Amniotic stem cell (primary cell): ENCODE measurements at regions not wholly inside any gene's neighbourhood (a gene's known extent, or its start where the extent isn't known, plus 50 kb on each side); places are given as distances from the start of the nearest gene placed in this dataset.

ENCODE experiments used
- DNase-seq: peaks from one replicate; lab custom pipeline; 2025; lab: John Stamatoyannopoulos, UW

DNA sequence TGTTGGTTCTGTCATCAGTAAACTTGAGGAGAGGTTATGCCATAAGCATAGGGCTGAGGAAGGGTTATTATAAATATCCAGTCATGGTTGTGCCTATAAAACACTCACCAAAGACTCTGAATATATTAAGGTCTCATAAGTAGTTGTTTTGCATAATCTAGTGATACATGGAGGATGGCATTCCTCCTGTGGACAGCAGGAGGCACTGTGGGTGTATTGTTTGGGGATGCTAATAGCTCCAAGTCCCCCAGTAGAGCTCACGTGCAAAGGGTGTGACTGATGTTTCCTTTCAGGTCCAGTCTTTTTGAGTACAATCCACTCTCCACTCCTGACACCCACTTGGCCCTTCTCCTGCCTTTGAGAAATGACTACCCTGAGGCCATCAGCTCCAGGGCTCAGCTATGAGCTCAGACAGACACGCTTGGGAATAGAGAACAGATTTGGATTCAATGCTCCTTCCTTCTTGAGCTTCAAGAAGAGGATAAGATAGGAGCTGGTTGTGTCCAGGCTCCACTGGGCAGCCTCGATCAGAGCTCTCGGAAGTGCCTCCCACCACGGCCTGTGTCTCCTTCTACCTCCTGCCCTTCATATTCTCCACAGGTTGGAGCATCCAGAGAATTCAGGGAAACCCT, 85.2 kb upstream of the IGLL5 start:
- DNase-seq = no peak

DNA sequence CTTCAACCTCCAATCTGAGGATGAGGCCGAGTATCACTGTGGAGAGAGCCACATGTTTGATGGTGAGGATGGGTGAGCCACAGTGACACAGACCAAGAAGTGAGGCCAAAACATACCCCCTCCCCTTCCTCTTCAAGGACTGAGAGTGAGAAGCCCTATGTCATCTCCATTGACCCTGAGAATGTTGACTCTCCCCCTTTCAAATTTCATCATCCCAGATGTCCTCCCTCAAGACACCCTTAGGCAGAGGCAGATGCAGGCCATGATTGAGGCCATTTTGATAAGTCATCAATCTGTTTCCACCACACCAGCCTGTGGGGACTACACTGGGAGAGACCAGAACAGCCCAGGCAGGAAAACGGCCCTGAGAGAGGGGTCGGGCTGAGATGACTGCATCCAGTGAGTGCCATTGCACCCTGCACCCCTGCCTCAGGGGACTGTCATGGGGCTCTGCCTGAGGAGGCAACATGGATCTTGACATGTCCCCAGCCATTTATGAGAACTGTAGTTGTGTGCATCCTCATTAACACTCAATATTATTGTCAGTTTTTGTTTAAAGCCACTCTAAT, 84.2 kb upstream of the IGLL5 start:
- no peak for DNase-seq

DNA sequence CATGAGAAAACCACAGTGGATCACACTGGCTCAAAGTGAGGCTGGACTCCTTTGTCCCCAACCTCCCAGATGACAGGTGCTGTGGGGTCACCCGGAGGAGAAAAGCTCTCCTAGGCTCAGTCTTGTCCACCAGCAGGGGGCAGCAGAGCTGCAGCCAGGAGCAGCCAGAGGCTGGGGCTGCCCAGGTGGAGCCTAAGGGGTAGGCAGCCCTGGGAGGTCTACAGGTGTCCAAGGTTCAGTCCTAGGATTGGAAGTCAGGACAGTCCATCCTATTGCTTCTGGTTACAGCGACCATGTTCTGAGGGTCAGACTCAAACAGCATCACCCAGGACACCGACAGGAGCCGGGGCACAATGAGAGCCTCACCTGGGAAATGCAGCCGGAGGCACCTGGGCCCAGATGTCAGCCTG, 77.6 kb upstream of the IGLL5 start:
- DNase-seq = no peak

DNA sequence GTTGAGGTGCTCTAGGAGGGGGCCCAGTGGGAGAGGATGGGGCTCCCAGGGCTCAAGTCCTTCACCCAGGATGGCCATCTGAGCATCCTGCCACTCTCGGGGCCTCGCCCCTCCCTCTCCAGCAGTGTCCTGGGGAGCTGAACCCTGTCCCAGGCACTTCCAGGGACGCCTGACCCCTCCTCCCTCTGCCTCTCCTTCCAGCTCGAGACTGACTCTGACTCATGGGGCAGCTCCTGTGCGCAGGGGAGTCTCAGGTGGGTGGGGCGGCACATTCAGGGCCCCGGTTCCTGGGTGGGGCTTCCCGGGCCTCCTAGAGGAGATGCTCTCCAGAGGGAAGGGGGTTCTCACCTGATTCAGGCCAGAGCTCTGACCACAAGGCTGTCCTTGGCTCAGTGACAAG, 77.1 kb upstream of the IGLL5 start:
- DNase-seq = no peak

DNA sequence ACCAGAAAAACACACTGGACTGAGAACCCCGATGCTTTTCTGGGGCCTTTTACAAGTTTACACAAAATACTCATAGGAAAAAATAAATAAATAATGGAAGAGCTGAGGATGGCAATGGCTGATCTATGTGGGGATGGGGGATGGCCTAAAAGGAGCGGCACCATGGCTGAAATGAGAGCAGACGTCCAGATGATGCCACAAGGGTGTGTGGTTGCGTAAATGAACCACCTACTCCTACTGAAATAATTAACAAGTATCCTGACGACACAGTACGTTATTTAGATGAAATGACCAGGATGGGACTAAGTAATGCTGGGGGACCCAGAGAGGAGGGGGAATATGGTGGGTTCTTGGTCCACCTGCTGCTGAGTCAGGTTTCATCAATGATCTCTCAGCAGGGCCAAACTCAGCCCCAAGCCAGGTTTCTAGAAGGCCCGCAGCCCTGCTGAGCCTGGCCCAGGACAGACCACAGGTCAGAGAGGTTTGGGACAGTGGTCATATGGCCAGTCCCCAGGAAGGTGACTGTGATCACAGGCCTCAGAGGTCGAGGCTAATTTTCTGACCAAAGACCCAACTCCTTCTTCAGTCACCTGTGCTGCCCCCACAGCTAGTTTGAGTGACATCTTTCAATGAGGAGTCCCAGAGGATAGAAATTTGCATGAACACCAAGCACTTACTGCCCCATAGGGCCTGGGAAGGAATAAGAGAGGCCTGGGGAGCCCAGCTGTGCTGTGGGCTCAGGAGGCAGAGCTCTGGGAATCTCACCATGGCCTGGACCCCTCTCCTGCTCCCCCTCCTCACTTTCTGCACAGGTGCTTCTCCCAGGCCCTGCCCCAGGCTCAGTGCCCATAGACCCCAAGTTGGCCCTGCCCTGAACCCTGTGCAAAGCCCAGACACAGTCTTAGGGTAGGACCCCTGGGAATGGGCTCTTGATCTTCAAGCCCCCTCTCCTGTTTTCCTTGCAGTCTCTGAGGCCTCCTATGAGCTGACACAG, 76.3 kb upstream of the IGLL5 start:
- DNase-seq = no peak

DNA sequence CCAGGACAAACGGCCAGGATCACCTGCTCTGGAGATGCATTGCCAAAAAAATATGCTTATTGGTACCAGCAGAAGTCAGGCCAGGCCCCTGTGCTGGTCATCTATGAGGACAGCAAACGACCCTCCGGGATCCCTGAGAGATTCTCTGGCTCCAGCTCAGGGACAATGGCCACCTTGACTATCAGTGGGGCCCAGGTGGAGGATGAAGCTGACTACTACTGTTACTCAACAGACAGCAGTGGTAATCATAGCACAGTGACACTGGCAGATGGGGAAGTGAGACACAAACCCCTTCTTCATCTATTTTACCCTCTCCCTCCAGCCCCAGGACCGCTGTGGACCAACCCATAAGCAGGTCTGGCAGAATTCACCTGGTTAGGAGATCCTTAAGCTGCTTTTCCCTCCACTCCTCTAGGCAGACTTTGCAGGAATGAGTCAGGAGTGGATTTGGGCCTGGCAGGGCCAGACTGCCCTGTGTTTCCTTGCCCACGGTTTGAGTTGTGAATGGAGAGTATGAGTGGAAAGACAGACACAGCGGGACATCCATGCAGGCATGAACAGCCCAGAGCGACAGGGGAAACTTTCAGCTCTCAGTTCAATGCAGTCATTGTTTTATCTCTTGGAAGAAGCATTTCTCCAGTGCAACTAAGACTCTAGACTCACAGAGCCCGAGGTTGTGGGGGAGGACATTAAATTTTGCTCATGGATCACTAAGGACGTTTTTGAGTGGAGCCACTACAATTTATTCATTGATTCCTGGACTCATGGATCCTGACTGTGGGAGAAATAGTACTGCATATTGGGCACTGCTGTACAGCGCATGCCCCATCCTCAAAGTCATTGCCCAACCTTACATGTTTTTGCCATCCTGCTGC, 75.3 kb upstream of the IGLL5 start:
- no peak for DNase-seq

DNA sequence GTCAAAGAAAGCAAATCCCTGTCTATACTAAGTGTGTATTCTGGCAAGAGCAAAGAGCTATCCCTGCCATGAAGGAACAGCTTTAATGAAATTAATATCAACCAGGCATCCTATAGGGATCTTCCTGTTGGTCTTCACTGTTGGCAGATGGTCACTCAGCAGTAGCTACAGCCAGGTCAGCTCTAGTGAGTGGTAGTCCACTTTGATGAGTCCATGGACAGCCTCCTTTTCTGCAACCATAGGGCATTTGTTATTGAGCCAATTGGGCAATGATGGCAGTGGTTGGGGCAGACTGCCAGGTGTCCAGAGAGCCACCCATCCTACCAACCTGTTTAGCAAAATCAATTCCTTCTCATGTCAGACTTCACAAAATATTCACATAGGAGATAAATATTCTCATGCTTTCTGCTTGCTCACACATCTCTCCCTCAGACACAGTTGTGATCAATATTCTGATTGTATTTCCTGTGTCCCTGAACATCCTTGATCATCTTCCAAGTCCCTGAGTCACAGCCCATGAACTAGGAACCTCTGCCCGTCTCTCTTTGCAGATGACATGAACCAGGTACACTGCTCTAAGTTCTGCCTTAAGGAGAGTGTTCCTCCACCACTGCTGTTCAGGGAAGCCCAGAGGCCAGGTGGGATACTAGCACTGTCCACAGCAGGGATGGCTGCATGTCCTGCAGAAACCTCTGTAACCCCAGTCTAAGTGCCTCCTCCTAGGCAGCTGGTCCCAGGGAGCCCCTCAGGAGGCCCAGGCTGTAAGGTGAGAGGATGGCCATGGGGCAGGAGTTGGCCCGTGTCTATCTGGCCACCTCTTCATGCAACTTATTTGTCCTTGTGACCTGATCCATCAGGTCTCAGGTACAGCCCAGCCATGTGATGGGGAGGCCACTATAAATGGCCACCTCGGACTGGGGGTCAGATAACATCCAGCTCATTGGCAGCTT, 74.2 kb upstream of the IGLL5 start:
- DNase-seq = no peak

DNA sequence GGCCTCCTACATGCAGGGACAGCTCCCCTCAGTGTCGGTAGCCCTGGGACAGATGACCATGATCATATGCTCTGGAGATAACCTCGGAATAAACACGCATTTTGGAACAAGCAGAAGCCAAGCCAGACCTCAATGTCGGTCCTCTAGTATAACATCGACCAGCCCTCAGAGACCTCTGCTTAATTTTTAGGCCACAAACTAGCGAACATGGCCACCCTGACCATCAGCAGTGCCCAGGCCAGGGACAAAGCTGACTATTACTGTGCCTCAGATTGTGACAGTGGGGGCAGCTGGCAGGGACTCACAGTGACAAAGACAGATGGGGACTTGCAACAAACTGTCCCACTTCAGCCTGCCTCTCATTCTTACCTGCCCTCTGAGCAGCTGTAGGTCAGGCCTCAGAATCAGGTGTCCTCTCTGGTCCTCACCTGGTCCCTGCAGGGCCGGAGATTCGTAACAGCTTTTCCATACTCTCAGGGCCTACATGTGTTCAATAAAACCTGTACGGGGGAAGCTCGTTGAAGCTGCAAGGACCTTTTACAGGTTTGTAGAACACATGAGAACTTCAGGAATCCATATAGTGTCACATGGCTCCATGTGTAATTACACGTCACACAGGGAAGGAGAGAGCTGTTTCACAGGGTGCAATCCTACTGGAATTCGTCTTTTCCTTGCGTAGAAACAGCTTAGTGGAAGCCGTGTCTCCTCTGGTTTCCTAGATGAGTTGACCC, 72.8 kb upstream of the IGLL5 start:
- DNase-seq = no peak

DNA sequence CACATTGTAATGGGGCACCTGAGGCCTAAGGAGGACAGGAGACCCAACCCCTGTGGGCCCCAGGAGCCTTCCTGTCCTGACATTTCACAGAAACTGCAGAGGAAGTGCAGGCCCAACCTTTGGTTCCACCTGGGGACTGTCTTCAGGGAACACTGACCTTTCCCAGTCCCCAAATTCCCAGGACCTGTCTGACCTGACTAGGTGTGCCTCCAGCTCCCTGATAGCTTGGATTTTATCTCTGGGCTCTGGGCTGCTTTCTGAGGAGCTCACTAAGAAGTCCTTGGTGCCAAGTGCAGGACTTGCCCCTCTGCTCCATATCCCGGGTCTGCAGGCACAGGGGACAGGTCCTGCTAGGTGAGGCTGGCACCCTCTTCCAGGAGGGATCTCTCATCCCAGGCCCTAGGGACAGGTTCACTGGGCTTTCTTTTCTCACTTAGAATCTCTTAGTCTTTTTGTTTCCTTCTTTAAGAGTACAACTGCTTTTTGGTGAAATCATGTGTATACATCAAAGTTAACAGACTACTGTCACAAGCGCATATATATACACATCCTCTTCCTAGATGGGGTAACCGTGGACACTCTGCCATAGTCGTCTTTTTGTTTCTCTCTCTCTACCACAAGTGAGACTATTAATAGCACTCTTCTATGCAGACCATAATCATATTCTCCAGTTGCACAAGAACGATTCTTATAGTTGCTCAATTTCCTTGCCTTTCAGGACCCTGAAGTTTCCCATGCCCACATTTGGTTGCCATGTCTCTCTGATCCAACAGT, 72.0 kb upstream of the IGLL5 start:
- no peak for DNase-seq

DNA sequence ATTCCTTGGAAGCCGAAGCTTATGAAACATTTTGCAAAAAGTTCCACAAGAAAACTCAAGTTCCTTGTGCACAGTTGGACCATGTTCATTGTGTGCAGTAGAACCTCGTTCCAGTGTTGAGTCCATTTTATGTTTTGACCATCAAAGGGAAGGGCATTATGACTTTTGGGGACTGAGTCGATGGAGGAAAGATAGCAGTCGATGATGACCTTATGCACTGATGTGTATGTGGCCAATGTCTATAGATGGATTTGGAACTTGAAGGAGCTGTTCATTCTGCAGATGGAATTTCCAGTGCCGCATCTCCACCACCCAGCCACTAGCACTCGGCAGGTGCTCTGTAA, 71.5 kb upstream of the IGLL5 start:
- DNase-seq = no peak

DNA sequence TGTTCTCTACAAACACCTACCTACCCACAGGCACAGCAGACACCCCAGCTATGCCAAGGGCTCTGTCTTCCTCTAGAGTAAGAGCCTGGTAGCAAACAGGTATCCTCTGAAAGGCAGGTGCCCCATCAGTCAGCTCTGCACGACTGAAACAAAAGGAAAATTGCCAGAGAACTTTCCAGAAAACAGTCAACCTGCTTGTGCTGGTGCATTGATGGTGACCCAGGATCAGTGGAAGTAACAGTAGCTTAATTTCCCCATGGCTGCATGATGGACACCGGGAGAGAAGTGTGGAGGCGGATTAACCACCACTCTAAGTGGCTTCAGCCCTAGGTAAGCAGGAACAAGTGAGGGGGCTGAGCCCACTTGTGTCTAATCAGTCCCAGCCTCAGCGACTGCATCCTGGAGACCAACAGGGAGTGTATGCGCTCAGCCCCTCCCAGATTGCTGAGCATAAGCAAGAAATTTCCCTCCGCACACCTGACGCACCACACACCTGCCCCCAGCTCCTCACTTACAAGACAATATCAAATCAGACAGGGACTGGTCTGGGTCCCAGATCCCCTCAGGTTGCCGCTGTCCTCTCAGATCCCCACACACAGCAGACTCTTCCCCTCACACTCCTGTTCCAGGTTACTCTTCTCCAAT, 70.7 kb upstream of the IGLL5 start:
- no peak for DNase-seq

DNA sequence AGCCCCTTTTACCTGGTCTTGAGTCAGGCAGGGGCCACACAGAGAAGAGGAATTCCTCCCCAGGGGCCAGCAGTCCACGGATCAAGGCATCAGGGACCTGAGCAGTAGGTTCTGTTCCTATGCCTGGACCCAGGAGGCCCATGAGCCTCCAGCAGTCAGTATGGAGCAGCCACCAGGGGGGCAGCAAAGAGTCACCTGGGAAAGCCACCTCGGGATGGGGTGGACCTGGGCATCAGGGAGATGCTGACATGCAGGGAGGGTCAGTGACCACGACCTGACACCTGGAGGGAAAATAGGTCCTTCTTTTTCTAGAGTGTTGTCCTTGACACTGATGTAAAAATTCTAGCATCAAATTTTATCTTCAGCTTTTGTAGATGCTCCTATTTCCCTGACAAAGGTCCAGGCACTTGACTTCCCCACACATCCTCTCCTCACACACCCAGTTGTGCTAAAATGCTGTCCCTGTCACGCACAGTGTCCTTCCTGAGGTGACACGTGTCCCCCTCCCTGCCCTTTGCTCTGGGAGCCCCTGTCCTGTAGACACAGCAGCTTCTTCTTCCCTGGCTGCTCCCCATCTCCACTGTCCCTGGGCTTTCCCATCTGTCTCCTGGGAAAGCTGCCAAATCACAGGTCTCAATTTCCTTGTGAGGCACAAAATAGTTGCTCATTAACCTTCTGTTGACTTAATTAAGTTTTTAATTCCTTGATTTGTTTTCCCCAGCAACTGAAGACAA, 70.0 kb upstream of the IGLL5 start:
- DNase-seq = no peak

DNA sequence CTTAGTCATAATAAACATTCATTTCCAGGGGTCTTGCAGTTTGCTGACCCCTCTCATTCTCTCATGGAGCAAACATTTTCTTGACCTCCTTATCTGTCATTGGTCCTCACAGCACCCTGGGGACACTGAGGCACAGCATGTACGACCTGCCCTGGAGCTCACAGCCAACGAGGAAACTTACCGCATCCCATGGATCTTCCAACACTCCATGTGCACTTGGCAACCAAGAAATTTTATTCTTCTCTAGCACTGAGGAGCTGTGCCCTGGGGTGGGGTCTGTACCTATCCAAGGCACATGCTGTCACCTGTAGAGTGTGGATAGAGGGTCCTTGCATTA, 69.4 kb upstream of the IGLL5 start:
- no peak for DNase-seq

DNA sequence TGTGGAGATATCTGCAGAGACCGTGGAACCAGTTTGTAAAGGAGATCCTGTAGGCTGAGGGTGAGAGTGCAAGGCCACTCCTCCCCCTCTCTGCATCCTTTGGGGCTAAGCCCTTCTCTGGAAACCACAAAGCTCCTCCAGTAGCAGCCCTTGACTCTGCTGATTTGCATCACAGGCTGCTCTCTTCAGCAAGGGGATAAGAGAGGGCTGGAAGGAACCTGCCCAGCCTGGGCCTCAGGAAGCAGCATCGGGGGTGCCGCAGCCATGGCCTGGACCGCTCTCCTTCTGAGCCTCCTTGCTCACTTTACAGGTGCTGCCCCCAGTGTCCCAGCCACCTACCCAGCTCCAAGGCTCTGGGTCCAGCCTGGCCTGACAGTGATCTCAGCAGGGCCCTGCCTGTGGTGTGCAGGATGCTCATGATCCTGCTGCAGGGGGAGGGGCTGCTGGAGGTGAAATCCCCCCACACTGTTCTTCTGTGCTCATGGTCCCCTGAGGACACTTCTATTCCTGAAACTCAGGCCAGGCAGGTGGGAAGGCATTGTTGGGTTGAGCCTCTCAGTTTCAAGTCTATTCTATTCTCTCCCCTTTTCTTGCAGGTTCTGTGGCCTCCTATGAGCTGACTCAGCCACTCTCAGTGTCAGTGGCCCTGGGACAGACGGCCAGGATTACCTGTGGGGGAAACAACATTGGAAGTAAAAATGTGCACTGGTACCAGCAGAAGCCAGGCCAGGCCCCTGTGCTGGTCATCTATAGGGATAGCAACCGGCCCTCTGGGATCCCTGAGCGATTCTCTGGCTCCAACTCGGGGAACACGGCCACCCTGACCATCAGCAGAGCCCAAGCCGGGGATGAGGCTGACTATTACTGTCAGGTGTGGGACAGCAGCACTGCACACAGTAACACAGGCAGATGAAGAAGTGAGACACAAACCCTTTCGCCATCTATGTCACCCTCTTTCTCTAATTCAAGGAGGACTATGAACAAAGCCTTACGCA, 68.5 kb upstream of the IGLL5 start:
- no peak for DNase-seq

DNA sequence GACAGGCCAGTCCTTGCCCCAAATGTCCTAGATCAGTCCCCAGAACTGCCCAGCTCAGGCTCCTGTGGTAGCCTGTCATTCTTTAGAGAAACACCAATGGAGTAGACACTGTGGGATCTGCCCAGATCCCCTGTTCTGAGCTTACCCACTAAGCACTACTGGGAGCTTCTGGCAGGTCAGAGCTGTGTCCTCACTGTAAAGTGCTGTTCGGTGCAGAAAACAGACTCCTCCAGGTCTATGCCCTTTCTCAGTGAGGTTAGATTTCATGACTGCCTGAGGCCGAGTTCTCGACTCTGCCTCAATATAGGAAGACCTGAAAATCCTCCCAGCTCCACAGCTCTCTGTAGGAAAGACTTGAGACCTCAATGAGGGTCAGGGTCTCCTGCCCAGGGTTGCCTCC, 67.5 kb upstream of the IGLL5 start:
- DNase-seq = no peak

DNA sequence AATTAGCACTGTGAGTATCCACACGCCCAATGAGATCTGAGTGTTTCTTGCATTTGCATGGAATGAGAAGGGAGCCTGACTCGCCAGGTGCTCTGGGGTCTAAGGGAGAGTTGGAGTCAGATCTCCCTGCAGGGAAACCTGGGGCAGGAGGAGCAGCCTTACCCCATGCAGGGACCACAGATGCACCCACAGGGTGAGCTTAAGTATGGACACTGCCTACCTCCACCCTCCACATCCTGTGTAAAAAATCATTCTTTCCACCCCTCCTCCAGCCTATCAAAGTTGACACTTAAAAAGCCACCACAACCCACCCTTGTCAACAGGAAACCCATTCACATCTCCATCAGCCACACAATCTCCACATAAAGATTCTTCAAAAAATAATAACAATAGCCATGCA, 67.0 kb upstream of the IGLL5 start:
- DNase-seq = no peak

DNA sequence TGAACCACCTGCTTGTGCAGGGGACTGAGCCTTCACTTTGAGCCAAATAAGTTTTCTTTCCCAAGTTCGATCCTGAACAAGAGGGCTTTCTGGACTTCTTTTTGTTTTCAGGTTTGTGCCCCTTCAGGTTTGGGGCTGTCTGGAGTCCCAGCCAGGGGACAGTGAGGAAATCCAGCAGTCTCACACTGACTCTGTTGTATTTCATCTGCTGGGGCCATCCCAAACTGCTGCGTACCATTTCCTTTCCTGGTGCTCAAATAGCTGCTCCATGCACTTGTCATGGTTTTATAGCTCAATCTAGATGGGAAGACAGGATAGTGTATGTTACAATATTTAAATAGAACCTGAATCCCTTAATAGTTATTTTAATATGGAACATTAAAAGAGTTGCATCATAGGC, 66.3 kb upstream of the IGLL5 start:
- DNase-seq = no peak
